ENCODE measurements at regions not wholly inside any gene's neighbourhood (a gene's known extent, or its start where the extent isn't known, plus 50 kb on each side); places are given as distances from the start of the nearest gene placed in this dataset.
"Not testable (repeated sequence)": the region's sequence is repeated elsewhere in the genome, so short reads cannot be mapped to it uniquely, and the experiment has no call there.

DNA sequence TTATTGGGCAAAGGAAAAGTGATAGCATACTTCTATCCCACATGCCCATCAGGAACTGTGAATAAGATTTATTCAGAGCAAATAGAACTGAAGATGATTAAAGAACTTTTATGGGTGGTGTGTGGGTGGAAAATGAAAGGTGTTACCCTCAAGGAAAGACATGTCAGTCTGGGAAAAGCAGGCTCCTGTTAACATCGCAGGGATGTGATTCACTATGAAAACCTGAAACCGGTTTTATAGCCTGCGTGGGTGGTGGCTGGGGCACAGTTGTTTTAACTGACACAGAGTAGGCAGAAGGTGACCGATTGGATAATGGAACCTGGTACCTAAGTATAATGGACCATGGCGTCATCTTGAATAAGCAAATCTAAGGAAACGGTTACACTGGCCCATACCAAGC is 61.3 kb upstream of the CASK start:
- no peak for ATAC-seq
- Histone ChIP-seq H3K27me3 (no peaks in the 10 kb centered on the region), H3K9me3 (no peaks in the 10 kb centered on the region), H3K27ac (no peak overlapping the region), H3K4me3 (no peak overlapping the region), H3K36me3 (no peaks in the 10 kb centered on the region), H3K4me1 (no peaks in the 10 kb centered on the region)
- no peak for TF ChIP-seq CTCF (IDR thresholded peaks at IDR 0.05)
- intact Hi-C loops (cut with DNase I) = no loop called here
- no peak for DNase-seq

GRCh38 chrX:41982953-41983352 is 59.6 kb upstream of the CASK start:
- DNase-seq = no peak
- intact Hi-C loops (cut with DNase I) = no loop called here
- ATAC-seq = no peak
- H3K27me3 ChIP-seq = no peaks in the 10 kb centered on the region
- TF ChIP-seq CTCF (IDR thresholded peaks at IDR 0.05) = no peak
- no peaks in the 10 kb centered on the region for H3K36me3 ChIP-seq
- H3K27ac ChIP-seq = no peak overlapping the region
- no peak overlapping the region for H3K4me3 ChIP-seq
- H3K4me1 ChIP-seq = no peaks in the 10 kb centered on the region
- no peaks in the 10 kb centered on the region for H3K9me3 ChIP-seq

- no peak overlapping the region for H3K27ac ChIP-seq
- H3K27me3 ChIP-seq = no peaks in the 10 kb centered on the region
- no peak for TF ChIP-seq CTCF (IDR thresholded peaks at IDR 0.05)
- H3K36me3 ChIP-seq = no peaks in the 10 kb centered on the region
- H3K4me3 ChIP-seq = no peak overlapping the region
- intact Hi-C loops (cut with DNase I) = no loop called here
- no peak for ATAC-seq
- DNase-seq = no peak
- H3K9me3 ChIP-seq = no peaks in the 10 kb centered on the region
- H3K4me1 ChIP-seq = no peaks in the 10 kb centered on the region
Observed at GRCh38 chrX:41981481-41982013, 58.2 kb upstream of the CASK start.

- H3K4me3 ChIP-seq; H3K27me3 ChIP-seq; H3K36me3 ChIP-seq; intact Hi-C loops (cut with DNase I); H3K9me3 ChIP-seq; DNase-seq; H3K27ac ChIP-seq; H3K4me1 ChIP-seq; ATAC-seq: not testable (repeated sequence)
Observed at GRCh38 chrX:41974677-41975076, 51.3 kb upstream of the CASK start.

DNA sequence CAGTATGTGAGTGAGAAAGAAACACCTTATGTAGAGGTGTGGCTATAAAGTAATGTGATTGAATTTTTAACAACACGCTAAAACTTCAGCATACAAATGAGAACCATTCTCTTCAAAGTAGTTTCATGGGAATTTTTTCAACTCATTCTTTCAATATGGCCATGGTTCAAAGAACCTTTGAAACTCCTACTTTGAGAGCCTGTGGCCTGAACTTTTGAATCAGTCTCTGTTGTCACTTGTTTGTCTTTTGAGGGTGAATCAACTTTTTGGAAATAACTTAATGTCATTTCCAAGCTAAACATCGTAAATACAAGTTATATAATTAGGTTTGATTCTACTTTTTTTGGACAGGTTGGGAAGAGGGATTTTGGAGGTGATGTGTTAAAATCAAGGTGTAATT is 49.9 kb upstream of the CASK start:
- Histone ChIP-seq H3K27me3 (no peaks in the 10 kb centered on the region), H3K9me3 (no peaks in the 10 kb centered on the region)
- intact Hi-C loops (cut with DNase I) = no loop called here

More for the DNA sequence above, 49.9 kb upstream of the CASK start:
- no peaks in the 10 kb centered on the region for H3K4me1 ChIP-seq
- no peak for ATAC-seq
- no peaks in the 10 kb centered on the region for H3K36me3 ChIP-seq
- H3K4me3 ChIP-seq = no peak overlapping the region
- no peak overlapping the region for H3K27ac ChIP-seq
- TF ChIP-seq CTCF (IDR thresholded peaks at IDR 0.05) = no peak
- DNase-seq = no peak
